GM23338 (cell line): ENCODE measurements at regions not wholly inside any gene's neighbourhood (a gene's known extent, or its start where the extent isn't known, plus 50 kb on each side); places are given as distances from the start of the nearest gene placed in this dataset.

ENCODE experiments used
- ATAC-seq: fragments of 200-7000 bp; cut with Tn5 transposase; 3 replicates; pipeline ENCODE4 v1.9.1; 2020
- DNase-seq: peaks from one replicate; pipeline ENCODE4 v3.0.0-alpha.2; 2015; ENCODE audit warnings: low spot score
- H2AFZ ChIP-seq: fragments of 200-600 bp; sonication (generic); 2 replicates; pipeline ENCODE4 v1.8.0; 2016; ENCODE audit warnings: antibody characterized with exemption, mild to moderate bottlenecking, moderate library complexity
- H3F3A ChIP-seq: fragments of 200-600 bp; sonication (generic); replicated peaks from 2 replicates; pipeline ENCODE4 v1.8.0; 2017; ENCODE audit warnings: antibody characterized with exemption, mixed run types, low read depth
- H3K27ac ChIP-seq: fragments of 200-600 bp; sonication (generic); 2 replicates; pipeline ENCODE4 v1.6.1; 2016; ENCODE audit warnings: low read depth
- H3K27me3 ChIP-seq: fragments of 200-600 bp; sonication (generic); 2 replicates; pipeline ENCODE4 v1.8.0; 2016; ENCODE audit warnings: mild to moderate bottlenecking, mixed run types, moderate library complexity; ENCODE audit not compliant: insufficient read depth
- H3K36me3 ChIP-seq: fragments of 200-600 bp; sonication (generic); 2 replicates; pipeline ENCODE4 v1.8.0; 2016; ENCODE audit warnings: mild to moderate bottlenecking; ENCODE audit not compliant: insufficient read depth
- H3K4me1 ChIP-seq: fragments of 200-600 bp; sonication (generic); 2 replicates; pipeline ENCODE4 v1.8.0; 2016; ENCODE audit warnings: mild to moderate bottlenecking, moderate library complexity; ENCODE audit not compliant: insufficient read depth
- H3K4me2 ChIP-seq: fragments of 200-600 bp; sonication (generic); 2 replicates; pipeline ENCODE4 v1.7.1; 2017; ENCODE audit warnings: mixed run types
- H3K4me3 ChIP-seq: fragments of 200-600 bp; sonication (generic); 2 replicates; pipeline ENCODE4 v1.6.1; 2016; ENCODE audit warnings: mixed run types
- H3K79me2 ChIP-seq: fragments of 200-600 bp; sonication (generic); replicated peaks from 2 replicates; pipeline ENCODE4 v1.8.0; 2017; ENCODE audit warnings: mild to moderate bottlenecking; ENCODE audit not compliant: insufficient read depth
- H3K9me2 ChIP-seq: fragments of 200-600 bp; sonication (generic); 2 replicates; pipeline ENCODE4 v1.8.0; 2017; ENCODE audit not compliant: insufficient read depth
- H4K20me1 ChIP-seq: fragments of 200-600 bp; sonication (generic); replicated peaks from 2 replicates; pipeline ENCODE4 v1.8.0; 2017; ENCODE audit warnings: mild to moderate bottlenecking; ENCODE audit not compliant: insufficient read depth
- H3K27ac Mint-ChIP-seq: 2 replicates; pipeline ENCODE4 v1.8.0; 2020; ENCODE audit warnings: inconsistent platforms, mild to moderate bottlenecking, moderate library complexity, mixed read lengths
- H3K27me3 Mint-ChIP-seq: 3 replicates; pipeline ENCODE4 v1.8.0; 2022; ENCODE audit warnings: low read depth, mild to moderate bottlenecking, moderate library complexity, mixed read lengths, inconsistent platforms; ENCODE audit not compliant: insufficient read depth, poor library complexity
- H3K36me3 Mint-ChIP-seq: 3 replicates; pipeline ENCODE4 v1.8.0; 2021; ENCODE audit warnings: low read depth, mild to moderate bottlenecking, inconsistent platforms, moderate library complexity, mixed read lengths
- H3K4me1 Mint-ChIP-seq: 3 replicates; pipeline ENCODE4 v1.8.0; 2020; ENCODE audit warnings: mild to moderate bottlenecking, inconsistent platforms, mixed read lengths
- H3K4me3 Mint-ChIP-seq: 3 replicates; pipeline ENCODE4 v1.8.0; 2021; ENCODE audit warnings: moderate library complexity, mild to moderate bottlenecking, inconsistent platforms, mixed read lengths
- H3K9me3 Mint-ChIP-seq: 3 replicates; pipeline ENCODE4 v1.8.0; 2020; ENCODE audit warnings: moderate library complexity, mild to moderate bottlenecking, inconsistent platforms, mixed read lengths
- CREB1 ChIP-seq: fragments of 250-450 bp; sonication (Bioruptor Pico); IDR thresholded peaks from 2 replicates; pipeline ENCODE4 v1.5.0; 2020; ENCODE audit warnings: low read depth, mild to moderate bottlenecking, moderate library complexity
- EZH2 ChIP-seq: fragments of 200-600 bp; sonication (generic); IDR thresholded peaks from one replicate; pipeline ENCODE4 v1.8.0; 2017; ENCODE audit warnings: antibody characterized with exemption, mild to moderate bottlenecking, low read depth; ENCODE audit not compliant: unreplicated experiment
- JUNB ChIP-seq: IDR thresholded peaks from one replicate; pipeline ENCODE4 v1.6.1; 2016; ENCODE audit warnings: antibody characterized with exemption; ENCODE audit not compliant: unreplicated experiment
- NANOG ChIP-seq: IDR thresholded peaks from 2 replicates; pipeline ENCODE4 v1.6.1; 2016; ENCODE audit warnings: antibody characterized with exemption, borderline replicate concordance
- POLR2AphosphoS5 ChIP-seq: IDR thresholded peaks from 2 replicates; pipeline ENCODE4 v1.6.1; 2016; ENCODE audit warnings: antibody characterized with exemption, low read depth
- TF ChIP-seq, protein P1 (sequence below): IDR thresholded peaks from one replicate; pipeline ENCODE4 v1.6.1; 2018; ENCODE audit warnings: antibody characterized with exemption; ENCODE audit not compliant: unreplicated experiment
- TF ChIP-seq, protein P2 (sequence below): IDR thresholded peaks from 2 replicates; pipeline ENCODE4 v1.6.1; 2016; ENCODE audit warnings: antibody characterized with exemption

DNA sequence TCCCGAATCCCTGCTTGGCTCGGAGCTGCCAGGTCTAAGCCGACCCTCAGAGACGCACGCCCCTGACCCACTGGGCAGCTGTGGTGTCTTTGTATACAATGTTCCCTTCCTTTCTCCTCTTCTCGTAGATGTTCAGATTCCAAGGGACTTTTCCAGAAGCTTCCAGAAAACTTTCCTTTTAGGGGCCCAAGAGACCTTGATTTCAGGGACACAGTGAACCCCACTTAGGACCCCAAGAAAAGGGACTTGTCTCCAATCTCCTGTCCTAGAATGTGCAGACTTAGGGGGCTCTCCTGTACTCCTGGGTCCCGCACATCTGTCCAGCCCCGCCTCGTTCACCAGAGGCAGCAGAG, 103.5 kb downstream of the EDN3 start:
- H3K27me3 Mint-ChIP-seq = peaks cover 6% of the 10 kb centered on the region
- H3K27ac Mint-ChIP-seq = no peak overlapping the region
- H3K9me3 Mint-ChIP-seq = peaks cover 6% of the 10 kb centered on the region; the same call in 1 of the 3 replicates
- H3K27me3 ChIP-seq = peaks cover 20% of the 10 kb centered on the region
- peaks cover 3% of the 10 kb centered on the region; the same call in 1 of the 2 replicates for H3K4me1 ChIP-seq
- H3K79me2 ChIP-seq = no peaks in the 10 kb centered on the region
- H3K4me1 Mint-ChIP-seq = peaks cover 10% of the 10 kb centered on the region
- no peaks in the 10 kb centered on the region for H3K36me3 ChIP-seq
- DNase-seq = no peak
- H4K20me1 ChIP-seq = no peaks in the 10 kb centered on the region
- peak overlapping the region; percentile 76; the same call in 1 of the 2 replicates for H3K4me3 ChIP-seq
- H3F3A ChIP-seq = no peaks in the 10 kb centered on the region
- H3K36me3 Mint-ChIP-seq = no peaks in the 10 kb centered on the region
- H3K27ac ChIP-seq = no peak overlapping the region
- TF ChIP-seq, protein P1, sequence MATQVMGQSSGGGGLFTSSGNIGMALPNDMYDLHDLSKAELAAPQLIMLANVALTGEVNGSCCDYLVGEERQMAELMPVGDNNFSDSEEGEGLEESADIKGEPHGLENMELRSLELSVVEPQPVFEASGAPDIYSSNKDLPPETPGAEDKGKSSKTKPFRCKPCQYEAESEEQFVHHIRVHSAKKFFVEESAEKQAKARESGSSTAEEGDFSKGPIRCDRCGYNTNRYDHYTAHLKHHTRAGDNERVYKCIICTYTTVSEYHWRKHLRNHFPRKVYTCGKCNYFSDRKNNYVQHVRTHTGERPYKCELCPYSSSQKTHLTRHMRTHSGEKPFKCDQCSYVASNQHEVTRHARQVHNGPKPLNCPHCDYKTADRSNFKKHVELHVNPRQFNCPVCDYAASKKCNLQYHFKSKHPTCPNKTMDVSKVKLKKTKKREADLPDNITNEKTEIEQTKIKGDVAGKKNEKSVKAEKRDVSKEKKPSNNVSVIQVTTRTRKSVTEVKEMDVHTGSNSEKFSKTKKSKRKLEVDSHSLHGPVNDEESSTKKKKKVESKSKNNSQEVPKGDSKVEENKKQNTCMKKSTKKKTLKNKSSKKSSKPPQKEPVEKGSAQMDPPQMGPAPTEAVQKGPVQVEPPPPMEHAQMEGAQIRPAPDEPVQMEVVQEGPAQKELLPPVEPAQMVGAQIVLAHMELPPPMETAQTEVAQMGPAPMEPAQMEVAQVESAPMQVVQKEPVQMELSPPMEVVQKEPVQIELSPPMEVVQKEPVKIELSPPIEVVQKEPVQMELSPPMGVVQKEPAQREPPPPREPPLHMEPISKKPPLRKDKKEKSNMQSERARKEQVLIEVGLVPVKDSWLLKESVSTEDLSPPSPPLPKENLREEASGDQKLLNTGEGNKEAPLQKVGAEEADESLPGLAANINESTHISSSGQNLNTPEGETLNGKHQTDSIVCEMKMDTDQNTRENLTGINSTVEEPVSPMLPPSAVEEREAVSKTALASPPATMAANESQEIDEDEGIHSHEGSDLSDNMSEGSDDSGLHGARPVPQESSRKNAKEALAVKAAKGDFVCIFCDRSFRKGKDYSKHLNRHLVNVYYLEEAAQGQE = no peak
- TF ChIP-seq POLR2AphosphoS5 = no peak
- H3K4me3 Mint-ChIP-seq = peak overlapping the region; percentile 56; the same call in 2 of the 3 replicates
- peak overlapping the region; percentile 90; the same call in 1 of the 2 replicates for H2AFZ ChIP-seq
- H3K4me2 ChIP-seq = peak overlapping the region; percentile 92
- no peak for ATAC-seq
- no peaks in the 10 kb centered on the region for H3K9me2 ChIP-seq

DNA sequence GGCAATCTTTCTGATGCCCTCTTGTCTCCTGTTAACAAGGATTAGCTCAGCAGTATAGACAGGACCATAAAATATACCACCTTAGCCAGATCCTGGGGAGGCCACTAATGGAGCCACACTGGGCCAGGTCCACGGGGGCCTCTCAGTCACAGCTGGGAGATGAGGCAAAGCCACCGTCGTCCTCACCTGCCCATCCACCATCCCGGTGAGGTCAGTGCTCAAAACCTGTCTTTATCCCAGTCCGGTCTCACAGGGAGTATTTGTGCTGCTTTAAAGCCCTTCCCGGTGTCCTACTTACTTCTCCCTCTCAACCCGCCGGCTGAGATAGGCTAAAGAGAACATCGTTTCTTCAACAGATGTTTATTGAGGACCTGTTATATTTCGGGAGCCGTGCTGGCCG, 104.3 kb downstream of the EDN3 start:
- Histone ChIP-seq H3K79me2 (no peaks in the 10 kb centered on the region), H3K4me2 (no peak overlapping the region), H3K36me3 (no peaks in the 10 kb centered on the region), H3K27me3 (peaks cover 20% of the 10 kb centered on the region), H3K4me3 (no peak overlapping the region), H3F3A (no peaks in the 10 kb centered on the region), H2AFZ (no peak overlapping the region), H3K9me2 (no peaks in the 10 kb centered on the region), H3K27ac (no peak overlapping the region), H3K4me1 (peaks cover 3% of the 10 kb centered on the region; the same call in 1 of the 2 replicates), H4K20me1 (no peaks in the 10 kb centered on the region)
- Mint-ChIP-seq H3K36me3 (no peaks in the 10 kb centered on the region), H3K4me1 (peaks cover 10% of the 10 kb centered on the region), H3K27me3 (peaks cover 6% of the 10 kb centered on the region), H3K4me3 (no peak overlapping the region), H3K9me3 (peaks cover 9% of the 10 kb centered on the region; the same call in 1 of the 3 replicates), H3K27ac (no peak overlapping the region)
- DNase-seq (no peak), ATAC-seq (no peak)
- TF ChIP-seq JUNB (no peak), NANOG (no peak), CREB1 (CRISPR knock-in tag) (no peak), EZH2 (no peak)
- TF ChIP-seq, protein P2, sequence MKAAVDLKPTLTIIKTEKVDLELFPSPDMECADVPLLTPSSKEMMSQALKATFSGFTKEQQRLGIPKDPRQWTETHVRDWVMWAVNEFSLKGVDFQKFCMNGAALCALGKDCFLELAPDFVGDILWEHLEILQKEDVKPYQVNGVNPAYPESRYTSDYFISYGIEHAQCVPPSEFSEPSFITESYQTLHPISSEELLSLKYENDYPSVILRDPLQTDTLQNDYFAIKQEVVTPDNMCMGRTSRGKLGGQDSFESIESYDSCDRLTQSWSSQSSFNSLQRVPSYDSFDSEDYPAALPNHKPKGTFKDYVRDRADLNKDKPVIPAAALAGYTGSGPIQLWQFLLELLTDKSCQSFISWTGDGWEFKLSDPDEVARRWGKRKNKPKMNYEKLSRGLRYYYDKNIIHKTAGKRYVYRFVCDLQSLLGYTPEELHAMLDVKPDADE = no peak
- TF ChIP-seq, protein P1 = no peak
